OCI-LY1 (cell line): ENCODE measurements at regions not wholly inside any gene's neighbourhood (a gene's known extent, or its start where the extent isn't known, plus 50 kb on each side); places are given as distances from the start of the nearest gene placed in this dataset.

Source experiments
- H2AFZ ChIP-seq: fragments of 200-600 bp; sonication (generic), shearing (Covaris generic); 2 replicates; pipeline ENCODE4 v1.6.0; 2014; ENCODE audit warnings: antibody characterized with exemption, mild to moderate bottlenecking, low read length
- H3F3A ChIP-seq: fragments of 200-600 bp; sonication (generic), shearing (Covaris generic); 2 replicates; pipeline ENCODE4 v1.6.0; 2014; ENCODE audit warnings: mild to moderate bottlenecking, antibody characterized with exemption, low read length, moderate library complexity; ENCODE audit not compliant: insufficient read depth
- H3K27ac ChIP-seq: fragments of 200-600 bp; sonication (generic); 2 replicates; pipeline ENCODE4 v1.5.1; 2014; ENCODE audit warnings: low read length, mixed run types, mild to moderate bottlenecking, low read depth; ENCODE audit not compliant: poor library complexity, severe bottlenecking
- H3K27me3 ChIP-seq: fragments of 200-600 bp; sonication (generic); 2 replicates; pipeline ENCODE4 v1.6.0; 2014; ENCODE audit warnings: antibody characterized with exemption, mild to moderate bottlenecking, low read length, moderate library complexity; ENCODE audit not compliant: insufficient read depth
- H3K36me3 ChIP-seq: fragments of 200-600 bp; sonication (generic); 2 replicates; pipeline ENCODE4 v1.6.1; 2014; ENCODE audit warnings: mild to moderate bottlenecking, antibody characterized with exemption, low read length, moderate library complexity, mixed read lengths; ENCODE audit not compliant: insufficient read depth
- H3K4me1 ChIP-seq: fragments of 200-600 bp; sonication (generic); 2 replicates; pipeline ENCODE4 v1.5.1; 2014; ENCODE audit warnings: mild to moderate bottlenecking, low read length, moderate library complexity; ENCODE audit not compliant: insufficient read depth, severe bottlenecking
- H3K4me2 ChIP-seq: fragments of 200-600 bp; sonication (generic), shearing (Covaris generic); 2 replicates; pipeline ENCODE4 v1.6.1; 2014; ENCODE audit warnings: low read length
- H3K4me3 ChIP-seq: fragments of 200-600 bp; sonication (generic); 2 replicates; pipeline ENCODE4 v1.5.1; 2014; ENCODE audit warnings: low read length, low read depth, mild to moderate bottlenecking, mixed read lengths; ENCODE audit not compliant: poor library complexity, severe bottlenecking
- H3K79me2 ChIP-seq: fragments of 200-600 bp; shearing (Covaris generic); 2 replicates; pipeline ENCODE4 v1.6.1; 2016; ENCODE audit warnings: mixed run types, low read length, mixed read lengths; ENCODE audit not compliant: insufficient read depth
- H3K9ac ChIP-seq: fragments of 200-600 bp; sonication (generic), shearing (Covaris generic); 2 replicates; pipeline ENCODE4 v1.6.1; 2014; ENCODE audit warnings: mild to moderate bottlenecking, low read length, mixed read lengths
- H3K9me2 ChIP-seq: fragments of 200-600 bp; sonication (generic), shearing (Covaris generic); 2 replicates; pipeline ENCODE4 v1.6.1; 2014; ENCODE audit warnings: low read depth, mild to moderate bottlenecking, low read length, mixed read lengths
- H3K9me3 ChIP-seq: fragments of 200-600 bp; shearing (Covaris generic); 2 replicates; pipeline ENCODE4 v1.6.1; 2014; ENCODE audit warnings: low read length, mixed read lengths
- H4K20me1 ChIP-seq: fragments of 200-600 bp; sonication (generic), shearing (Covaris generic); 2 replicates; pipeline ENCODE4 v1.6.0; 2016; ENCODE audit warnings: mild to moderate bottlenecking, low read length; ENCODE audit not compliant: insufficient read depth
- EZH2 ChIP-seq: fragments of 200-600 bp; sonication (generic), shearing (Covaris generic); IDR thresholded peaks from 2 replicates; pipeline ENCODE4 v1.8.0; 2017; ENCODE audit warnings: borderline replicate concordance, mixed run types, mild to moderate bottlenecking, antibody characterized with exemption, low read length, moderate library complexity, mixed read lengths
- TF ChIP-seq, protein P1 (sequence below): fragments of 200-600 bp; sonication (generic), shearing (Covaris generic); IDR thresholded peaks from 2 replicates; pipeline ENCODE4 v1.5.1; 2017; ENCODE audit warnings: mild to moderate bottlenecking, antibody characterized with exemption, low read length, moderate library complexity, mixed read lengths

DNA sequence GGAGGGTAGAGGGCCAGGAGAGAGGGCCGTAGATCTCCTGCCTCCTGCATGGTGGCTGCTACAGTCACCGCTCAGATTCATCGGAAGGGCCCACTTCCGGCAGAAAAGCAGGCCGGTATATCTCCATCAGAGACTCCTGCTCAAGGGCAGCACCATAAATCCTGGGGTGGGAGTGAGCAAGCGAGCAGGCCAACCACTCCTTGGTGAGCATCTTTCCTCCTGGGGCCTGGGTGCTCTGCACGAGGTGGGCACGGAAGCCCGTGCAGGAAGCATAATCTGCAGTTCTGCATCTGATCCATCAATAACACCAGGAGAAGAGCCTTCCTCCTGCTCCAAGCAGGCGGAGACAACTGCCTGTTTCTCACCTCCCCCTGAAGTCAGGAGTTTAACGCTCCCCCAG lies 57.4 kb upstream of the TMEM132E start:
- Histone ChIP-seq H3K4me1 (no peaks in the 10 kb centered on the region), H3K4me3 (no peak overlapping the region), H3K36me3 (no peaks in the 10 kb centered on the region), H3K9me2 (no peaks in the 10 kb centered on the region), H3K79me2 (no peaks in the 10 kb centered on the region), H3K4me2 (no peak overlapping the region), H3K27me3 (no peaks in the 10 kb centered on the region), H3F3A (no peaks in the 10 kb centered on the region), H3K9ac (no peak overlapping the region), H4K20me1 (no peaks in the 10 kb centered on the region), H3K27ac (no peak overlapping the region), H3K9me3 (no peaks in the 10 kb centered on the region), H2AFZ (no peak overlapping the region)
- TF ChIP-seq EZH2, result no peak
- TF ChIP-seq, protein P1, sequence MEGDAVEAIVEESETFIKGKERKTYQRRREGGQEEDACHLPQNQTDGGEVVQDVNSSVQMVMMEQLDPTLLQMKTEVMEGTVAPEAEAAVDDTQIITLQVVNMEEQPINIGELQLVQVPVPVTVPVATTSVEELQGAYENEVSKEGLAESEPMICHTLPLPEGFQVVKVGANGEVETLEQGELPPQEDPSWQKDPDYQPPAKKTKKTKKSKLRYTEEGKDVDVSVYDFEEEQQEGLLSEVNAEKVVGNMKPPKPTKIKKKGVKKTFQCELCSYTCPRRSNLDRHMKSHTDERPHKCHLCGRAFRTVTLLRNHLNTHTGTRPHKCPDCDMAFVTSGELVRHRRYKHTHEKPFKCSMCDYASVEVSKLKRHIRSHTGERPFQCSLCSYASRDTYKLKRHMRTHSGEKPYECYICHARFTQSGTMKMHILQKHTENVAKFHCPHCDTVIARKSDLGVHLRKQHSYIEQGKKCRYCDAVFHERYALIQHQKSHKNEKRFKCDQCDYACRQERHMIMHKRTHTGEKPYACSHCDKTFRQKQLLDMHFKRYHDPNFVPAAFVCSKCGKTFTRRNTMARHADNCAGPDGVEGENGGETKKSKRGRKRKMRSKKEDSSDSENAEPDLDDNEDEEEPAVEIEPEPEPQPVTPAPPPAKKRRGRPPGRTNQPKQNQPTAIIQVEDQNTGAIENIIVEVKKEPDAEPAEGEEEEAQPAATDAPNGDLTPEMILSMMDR, result no peak

- no peak for TF ChIP-seq EZH2
- TF ChIP-seq, protein P1, result peak; percentile 61
- Histone ChIP-seq H3K4me1 (no peaks in the 10 kb centered on the region), H3K9me2 (no peaks in the 10 kb centered on the region), H3K27ac (no peak overlapping the region), H3K36me3 (no peaks in the 10 kb centered on the region), H3K27me3 (no peaks in the 10 kb centered on the region), H3K9me3 (no peaks in the 10 kb centered on the region), H3K9ac (no peak overlapping the region), H3F3A (no peaks in the 10 kb centered on the region), H4K20me1 (no peaks in the 10 kb centered on the region), H3K4me3 (no peak overlapping the region), H2AFZ (no peak overlapping the region), H3K79me2 (no peaks in the 10 kb centered on the region), H3K4me2 (no peak overlapping the region)
Measured at GRCh38 chr17:34519282-34519681, 60.1 kb upstream of the TMEM132E start.

DNA sequence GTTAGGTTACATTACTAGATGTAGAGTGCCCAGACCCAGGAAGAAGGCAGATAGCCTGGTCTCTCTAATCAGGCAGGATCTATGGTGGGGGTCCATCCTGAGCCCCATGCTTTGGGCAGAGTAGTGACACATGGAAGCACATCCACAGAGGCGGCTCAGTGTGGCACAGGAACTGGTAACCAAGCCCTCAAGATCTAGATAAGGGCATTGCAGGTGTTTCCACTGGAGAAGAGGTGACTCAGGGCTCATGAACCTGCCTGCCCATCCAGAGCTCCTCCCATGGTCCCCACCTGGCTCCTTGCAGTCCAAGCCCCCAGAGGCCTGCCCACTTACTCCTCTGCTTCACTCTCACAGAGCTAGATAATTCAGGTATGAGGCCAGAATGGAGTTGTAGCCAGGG lies 62.0 kb upstream of the TMEM132E start:
- H3K4me1 ChIP-seq, result no peaks in the 10 kb centered on the region
- H3K9me3 ChIP-seq, result no peaks in the 10 kb centered on the region
- H4K20me1 ChIP-seq, result no peaks in the 10 kb centered on the region

DNA sequence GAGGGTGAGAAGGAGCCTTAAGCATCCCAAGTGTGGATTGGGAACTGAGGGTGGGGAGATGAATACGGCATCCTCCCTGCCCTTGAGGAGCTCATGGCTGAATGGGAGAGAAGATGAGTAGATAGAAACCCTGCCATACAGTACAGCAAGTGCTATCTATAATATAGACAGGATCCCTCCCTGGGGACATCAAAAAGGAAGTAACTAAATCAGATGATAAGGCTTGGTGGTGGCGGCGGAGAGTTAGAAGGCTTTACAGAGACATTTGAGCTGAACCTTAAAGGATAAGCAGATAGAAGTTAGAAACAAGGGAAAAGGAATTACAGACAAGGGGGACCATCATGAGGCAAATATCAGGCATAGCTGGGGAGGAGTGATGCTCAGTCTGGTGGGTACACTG lies 67.5 kb upstream of the TMEM132E start:
- H3K4me2 ChIP-seq, result no peak overlapping the region
- H4K20me1 ChIP-seq, result no peaks in the 10 kb centered on the region
- no peaks in the 10 kb centered on the region for H3K27me3 ChIP-seq

More for the DNA sequence above, 62.0 kb upstream of the TMEM132E start:
- Histone ChIP-seq H3K79me2 (no peaks in the 10 kb centered on the region), H3K9me2 (no peaks in the 10 kb centered on the region), H3K36me3 (no peaks in the 10 kb centered on the region), H3K9ac (no peak overlapping the region), H3F3A (no peaks in the 10 kb centered on the region), H3K4me3 (no peak overlapping the region), H3K27ac (no peak overlapping the region), H2AFZ (no peak overlapping the region), H3K4me2 (no peak overlapping the region), H3K27me3 (no peaks in the 10 kb centered on the region)
- TF ChIP-seq EZH2, result no peak

More for the DNA sequence above, 67.5 kb upstream of the TMEM132E start:
- Histone ChIP-seq H3F3A (no peaks in the 10 kb centered on the region), H3K36me3 (no peaks in the 10 kb centered on the region), H3K79me2 (no peaks in the 10 kb centered on the region), H2AFZ (no peak overlapping the region), H3K4me3 (no peak overlapping the region), H3K4me1 (no peaks in the 10 kb centered on the region), H3K9me2 (no peaks in the 10 kb centered on the region), H3K9me3 (no peaks in the 10 kb centered on the region), H3K9ac (no peak overlapping the region), H3K27ac (no peak overlapping the region)
- TF ChIP-seq, protein P1, result no peak
- TF ChIP-seq EZH2, result no peak
